ENCODE measurements at regions not wholly inside any gene's neighbourhood (a gene's known extent, or its start where the extent isn't known, plus 50 kb on each side); places are given as distances from the start of the nearest gene placed in this dataset.

- TF ChIP-seq NR2F2 (IDR thresholded peaks at IDR 0.05) (no peak), REST (IDR thresholded peaks at IDR 0.05) (no peak), GABPA (IDR thresholded peaks at IDR 0.05 in 1 of 2, conservative IDR thresholded peaks at IDR 0.05 in 1 of 2) (no peak), HNF4G (IDR thresholded peaks at IDR 0.05) (no peak)
- H3K9me3 ChIP-seq (ENCODE audit: control insufficient read depth in 4 of 4, low read length in 3 of 4), result peaks cover 1 to 6% (median 2%) of the 10 kb centered on the region in 4 donors
- H3K4me1 ChIP-seq (ENCODE audit: control insufficient read depth in 4 of 4, insufficient read depth in 4 of 4, low read length in 3 of 4), result no peaks in the 10 kb centered on the region
- no peaks in the 10 kb centered on the region for H3K36me3 ChIP-seq (ENCODE audit: control insufficient read depth in 4 of 4, insufficient read depth in 3 of 4, low read depth in 1 of 4, low read length in 3 of 4)
- H3K27me3 ChIP-seq (ENCODE audit: control insufficient read depth in 4 of 4, insufficient read depth in 4 of 4, low read length in 3 of 4), result no peaks in the 10 kb centered on the region
- H3K27ac ChIP-seq (ENCODE audit: low read depth in 1 of 2, low read length in 2 of 2), result no peak overlapping the region
- H3K4me3 ChIP-seq (ENCODE audit: low read depth in 1 of 3, low read length in 3 of 3), result no peak overlapping the region
- WGBS, result 89% methylated on average over 3 of the region's 3 CpGs
- DNase-seq (ENCODE audit: low spot score), result no peak
- no peak overlapping the region for H3K9ac ChIP-seq (ENCODE audit: low read depth in 1 of 2, low read length in 2 of 2)
Observed at GRCh38 chr11:97617031-97617430, 1227.2 kb downstream of the JRKL start.

GRCh38 chr11:97620007-97620406 lies 1230.2 kb downstream of the JRKL start:
- Histone ChIP-seq H3K4me1 (ENCODE audit: control insufficient read depth in 4 of 4, insufficient read depth in 4 of 4, low read length in 3 of 4) (no peaks in the 10 kb centered on the region), H3K27me3 (ENCODE audit: control insufficient read depth in 4 of 4, insufficient read depth in 4 of 4, low read length in 3 of 4) (no peaks in the 10 kb centered on the region), H3K27ac (ENCODE audit: low read depth in 1 of 2, low read length in 2 of 2) (no peak overlapping the region), H3K36me3 (ENCODE audit: control insufficient read depth in 4 of 4, insufficient read depth in 3 of 4, low read depth in 1 of 4, low read length in 3 of 4) (no peaks in the 10 kb centered on the region), H3K9me3 (ENCODE audit: control insufficient read depth in 4 of 4, low read length in 3 of 4) (peaks cover 1 to 6% (median 2%) of the 10 kb centered on the region in 4 donors), H3K9ac (ENCODE audit: low read depth in 1 of 2, low read length in 2 of 2) (no peak overlapping the region), H3K4me3 (ENCODE audit: low read depth in 1 of 3, low read length in 3 of 3) (no peak overlapping the region)
- TF ChIP-seq FOXA1 (IDR thresholded peaks at IDR 0.05) (no peak), RXRA (IDR thresholded peaks at IDR 0.05) (no peak), SP1 (IDR thresholded peaks at IDR 0.05) (no peak), TAF1 (conservative IDR thresholded peaks at IDR 0.05) (no peak)
- no peak for DNase-seq (ENCODE audit: low spot score)

DNA sequence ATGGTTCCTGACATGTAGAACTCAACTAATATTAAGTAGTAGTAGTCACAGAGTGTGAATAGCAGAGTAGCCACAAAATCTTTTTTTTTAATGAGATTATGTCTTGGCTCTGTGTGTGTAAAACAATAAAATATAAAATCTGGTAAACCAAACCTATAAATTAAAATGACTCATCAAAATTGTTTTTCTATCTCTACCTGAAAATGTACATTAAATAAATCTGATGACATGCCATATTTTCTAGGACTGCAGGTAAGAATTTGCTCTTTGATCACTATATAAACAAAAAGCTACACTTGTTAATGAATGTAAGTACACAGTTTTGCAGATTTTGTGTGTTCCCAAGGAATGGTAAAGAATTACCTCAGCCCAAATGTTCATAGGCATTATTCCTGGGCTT lies 1231.5 kb downstream of the JRKL start:
- Histone ChIP-seq H3K4me3 (ENCODE audit: low read depth in 1 of 3, low read length in 3 of 3) (no peak overlapping the region), H3K27ac (ENCODE audit: low read depth in 1 of 2, low read length in 2 of 2) (no peak overlapping the region), H3K4me1 (ENCODE audit: control insufficient read depth in 4 of 4, insufficient read depth in 4 of 4, low read length in 3 of 4) (no peaks in the 10 kb centered on the region), H3K27me3 (ENCODE audit: control insufficient read depth in 4 of 4, insufficient read depth in 4 of 4, low read length in 3 of 4) (no peaks in the 10 kb centered on the region), H3K9me3 (ENCODE audit: control insufficient read depth in 4 of 4, low read length in 3 of 4) (peaks cover 1 to 6% (median 2%) of the 10 kb centered on the region in 4 donors), H3K9ac (ENCODE audit: low read depth in 1 of 2, low read length in 2 of 2) (no peak overlapping the region), H3K36me3 (ENCODE audit: control insufficient read depth in 4 of 4, insufficient read depth in 3 of 4, low read depth in 1 of 4, low read length in 3 of 4) (no peaks in the 10 kb centered on the region)
- TF ChIP-seq ZBTB33 (IDR thresholded peaks at IDR 0.05), result no peak
- no peak for DNase-seq (ENCODE audit: low spot score)

- no peak overlapping the region for H3K27ac ChIP-seq (ENCODE audit: low read depth in 1 of 2, low read length in 2 of 2)
- H3K4me1 ChIP-seq (ENCODE audit: control insufficient read depth in 4 of 4, insufficient read depth in 4 of 4, low read length in 3 of 4), result no peaks in the 10 kb centered on the region
- H3K4me3 ChIP-seq (ENCODE audit: low read depth in 1 of 3, low read length in 3 of 3), result no peak overlapping the region
- DNase-seq (ENCODE audit: low spot score), result no peak
- WGBS, result 45% methylated on average over 2 of the region's 2 CpGs
- H3K36me3 ChIP-seq (ENCODE audit: control insufficient read depth in 4 of 4, insufficient read depth in 3 of 4, low read depth in 1 of 4, low read length in 3 of 4), result no peaks in the 10 kb centered on the region
- H3K9me3 ChIP-seq (ENCODE audit: control insufficient read depth in 4 of 4, low read length in 3 of 4), result peaks cover 0 to 1% (median 0%) of the 10 kb centered on the region in 4 donors
- no peak overlapping the region for H3K9ac ChIP-seq (ENCODE audit: low read depth in 1 of 2, low read length in 2 of 2)
- H3K27me3 ChIP-seq (ENCODE audit: control insufficient read depth in 4 of 4, insufficient read depth in 4 of 4, low read length in 3 of 4), result no peaks in the 10 kb centered on the region
- TF ChIP-seq FOXA2 (IDR thresholded peaks at IDR 0.05) (no peak), REST (IDR thresholded peaks at IDR 0.05) (no peak), JUND (IDR thresholded peaks at IDR 0.05) (no peak), NR2F2 (IDR thresholded peaks at IDR 0.05) (no peak), RAD21 (IDR thresholded peaks at IDR 0.05) (no peak)
- TF ChIP-seq, protein P1, sequence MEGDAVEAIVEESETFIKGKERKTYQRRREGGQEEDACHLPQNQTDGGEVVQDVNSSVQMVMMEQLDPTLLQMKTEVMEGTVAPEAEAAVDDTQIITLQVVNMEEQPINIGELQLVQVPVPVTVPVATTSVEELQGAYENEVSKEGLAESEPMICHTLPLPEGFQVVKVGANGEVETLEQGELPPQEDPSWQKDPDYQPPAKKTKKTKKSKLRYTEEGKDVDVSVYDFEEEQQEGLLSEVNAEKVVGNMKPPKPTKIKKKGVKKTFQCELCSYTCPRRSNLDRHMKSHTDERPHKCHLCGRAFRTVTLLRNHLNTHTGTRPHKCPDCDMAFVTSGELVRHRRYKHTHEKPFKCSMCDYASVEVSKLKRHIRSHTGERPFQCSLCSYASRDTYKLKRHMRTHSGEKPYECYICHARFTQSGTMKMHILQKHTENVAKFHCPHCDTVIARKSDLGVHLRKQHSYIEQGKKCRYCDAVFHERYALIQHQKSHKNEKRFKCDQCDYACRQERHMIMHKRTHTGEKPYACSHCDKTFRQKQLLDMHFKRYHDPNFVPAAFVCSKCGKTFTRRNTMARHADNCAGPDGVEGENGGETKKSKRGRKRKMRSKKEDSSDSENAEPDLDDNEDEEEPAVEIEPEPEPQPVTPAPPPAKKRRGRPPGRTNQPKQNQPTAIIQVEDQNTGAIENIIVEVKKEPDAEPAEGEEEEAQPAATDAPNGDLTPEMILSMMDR (IDR thresholded peaks at IDR 0.05; ENCODE audit: low read depth, low read length, missing input control), result no peak
- TF ChIP-seq, protein P2, sequence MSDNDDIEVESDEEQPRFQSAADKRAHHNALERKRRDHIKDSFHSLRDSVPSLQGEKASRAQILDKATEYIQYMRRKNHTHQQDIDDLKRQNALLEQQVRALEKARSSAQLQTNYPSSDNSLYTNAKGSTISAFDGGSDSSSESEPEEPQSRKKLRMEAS (IDR thresholded peaks at IDR 0.05), result no peak
Observed at GRCh38 chr11:97622795-97623194, 1233.0 kb downstream of the JRKL start.
